Left cardiac atrium (tissue), 4 donors: ENCODE measurements at regions not wholly inside any gene's neighbourhood (a gene's known extent, or its start where the extent isn't known, plus 50 kb on each side); places are given as distances from the start of the nearest gene placed in this dataset.
A peak's percentile ranks its signal among the peaks of the same experiment; 100 is the strongest.
"Not testable (repeated sequence)": the region's sequence is repeated elsewhere in the genome, so short reads cannot be mapped to it uniquely, and the experiment has no call there.

ENCODE experiments used
- ATAC-seq, 2 donors: fragments of 200-7000 bp; cut with Tn5 transposase; one replicate each; pipeline ENCODE4 v1.9.1; 2020; ENCODE audit warnings: mild to moderate bottlenecking in 2 of 2, moderate library complexity in 2 of 2
- DNase-seq: peaks from one replicate; pipeline ENCODE4 v3.0.0-alpha.2; 2020
- intact Hi-C, 2 donors: fragments of 100-400 bp; cut with DNase I; formaldehyde crosslinking; loops; one replicate each; pipeline versions ENCODE4 v1.14.1 to v1.15.1; 2022 to 2023
- donor health status: DM: no; HTN: yes; CAD: no.
- donor health status: DM: no; HTN: yes; CAD: no; lungs with severe emphysema.
- donor health status: DM: yes; HTN: yes; CAD: no.
- donor health status: Dilated cardiomyopathy.

DNA sequence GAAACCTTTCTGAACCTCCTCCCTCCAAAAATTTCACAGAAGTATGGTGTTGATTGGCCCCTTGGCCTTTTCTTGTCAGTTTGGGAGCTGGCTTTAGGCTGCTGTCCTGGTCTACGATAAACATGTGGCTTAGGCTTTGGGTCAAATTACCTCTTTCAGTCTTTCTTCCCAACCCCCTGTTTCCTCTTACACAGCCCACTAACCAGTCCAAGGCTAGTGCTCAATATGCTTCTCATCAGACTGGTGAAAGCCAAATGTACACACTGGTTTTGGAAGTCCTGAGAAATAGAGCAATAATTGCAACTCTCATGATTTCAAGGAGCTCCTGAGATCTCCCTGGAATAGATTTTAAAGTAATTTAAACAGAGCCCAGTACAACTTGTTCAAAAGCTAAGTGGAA is 933.7 kb upstream of the GJE1 start:
- ATAC-seq, result no peak
- DNase-seq, result no peak
- intact Hi-C loops, result no loop called here

DNA sequence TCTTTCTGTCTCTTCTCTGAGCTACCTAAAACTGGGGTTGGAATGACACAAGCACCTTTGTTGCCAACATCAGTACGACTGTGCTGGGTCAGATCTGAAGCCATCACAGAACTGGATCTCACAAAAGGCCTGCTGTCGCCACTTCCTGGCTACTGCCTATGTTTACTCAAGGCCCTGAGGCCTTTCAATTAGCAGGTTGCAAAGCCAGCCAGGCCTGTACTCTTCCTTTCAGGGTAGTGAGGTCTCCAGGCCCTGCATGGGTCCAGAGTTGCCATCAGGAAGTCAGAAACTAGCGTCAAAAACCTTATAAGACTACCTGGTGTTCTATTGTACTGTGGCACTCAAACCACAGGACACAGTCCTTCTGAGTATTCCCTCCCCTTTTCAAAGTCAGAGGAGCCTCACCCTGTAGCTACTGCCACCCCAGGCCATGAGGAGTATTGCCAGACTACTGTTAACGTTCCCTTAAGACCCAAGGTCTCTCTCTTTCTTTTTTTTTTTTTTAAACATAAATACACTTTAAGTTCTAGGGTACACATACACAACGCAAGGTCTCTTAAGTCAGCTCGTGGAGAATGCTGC is 937.4 kb upstream of the GJE1 start:
- DNase-seq, result no peak
- ATAC-seq, result no peak
- intact Hi-C loops, result no loop called here

DNA sequence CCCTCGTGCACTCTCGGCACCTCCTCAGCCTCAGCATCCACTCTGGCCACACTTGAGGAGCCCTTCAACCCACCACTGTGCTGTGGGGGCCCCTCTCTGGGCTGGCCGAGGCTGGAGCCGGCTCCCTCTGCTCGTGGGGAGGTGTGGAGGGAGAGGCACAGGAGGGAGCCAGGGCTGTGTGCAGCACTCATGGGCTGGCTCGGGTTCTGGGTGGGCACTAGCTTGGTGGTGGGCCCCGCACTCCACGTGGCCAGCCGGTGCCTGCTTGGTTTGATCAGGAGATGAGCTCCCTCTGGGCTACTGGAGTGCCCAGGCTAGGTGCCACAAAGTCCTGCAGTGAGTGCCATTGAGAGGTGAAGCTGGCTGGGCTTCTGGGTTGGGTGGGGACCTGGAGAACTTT is 949.4 kb upstream of the GJE1 start:
- ATAC-seq, result no peak
- no peak for DNase-seq
- intact Hi-C loops, result no loop called here

DNA sequence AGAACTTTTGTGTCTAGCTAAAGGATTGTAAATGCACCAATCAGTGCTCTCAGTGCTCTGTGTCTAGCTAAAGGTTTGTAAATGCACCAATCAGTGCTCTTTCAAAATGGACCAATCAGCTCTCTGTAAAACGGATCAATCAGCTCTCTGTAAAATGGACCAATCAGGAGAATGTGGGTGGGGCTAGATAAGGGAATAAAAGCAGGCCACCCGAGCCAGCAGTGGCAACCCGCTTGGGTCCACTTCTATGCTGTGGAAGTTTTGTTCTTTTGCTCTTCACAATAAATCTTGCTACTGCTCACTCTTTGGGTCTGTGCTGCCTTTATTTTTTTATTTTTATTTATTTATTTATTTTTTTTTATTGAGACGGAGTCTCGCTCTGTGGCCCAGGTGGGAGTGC is 957.3 kb upstream of the GJE1 start:
- intact Hi-C loops, DNase-seq, ATAC-seq: not testable (repeated sequence)

DNA sequence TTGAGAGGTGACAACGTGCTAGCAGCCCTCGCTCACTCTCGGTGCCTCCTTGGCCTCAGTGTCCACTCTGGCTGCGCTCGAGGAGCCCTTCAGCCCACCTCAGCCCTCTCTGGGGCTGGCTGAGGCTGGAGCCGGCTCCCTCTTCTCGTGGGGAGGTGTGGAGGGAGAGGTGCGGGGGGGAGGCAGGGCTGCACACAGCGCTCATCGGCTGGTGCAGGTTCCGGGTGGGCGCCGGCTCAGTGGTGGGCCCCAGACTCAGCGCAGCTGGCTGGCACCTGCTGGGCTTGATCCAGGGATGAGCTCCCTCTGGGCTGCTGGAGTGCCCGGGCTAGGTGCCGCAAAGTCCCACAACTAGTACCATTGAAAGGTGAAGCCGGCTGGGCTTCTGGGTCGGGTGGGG is 957.8 kb upstream of the GJE1 start:
- ATAC-seq, result no peak
- DNase-seq, result no peak
- intact Hi-C loops, result no loop called here

DNA sequence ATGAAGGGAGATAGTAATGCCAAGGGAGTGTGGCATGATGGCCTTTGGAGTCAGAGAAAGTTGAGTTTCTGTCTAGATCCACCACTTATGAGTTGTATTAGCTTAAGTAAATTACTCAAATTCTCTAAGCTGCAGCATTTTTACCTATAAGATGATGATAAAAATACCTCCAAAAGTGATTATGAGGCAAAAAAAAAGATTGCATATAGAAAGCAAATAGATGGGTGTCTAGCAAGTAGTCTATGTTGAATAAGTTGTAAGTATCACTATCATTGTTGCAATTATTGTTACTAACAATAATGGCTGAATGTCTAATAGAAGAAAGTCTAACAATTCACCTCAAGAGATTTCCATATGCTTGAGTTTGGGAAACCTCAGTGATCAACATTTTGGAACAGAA is 959.2 kb upstream of the GJE1 start:
- ATAC-seq (no peak), DNase-seq (no peak)
- intact Hi-C loops, result no loop called here

DNA sequence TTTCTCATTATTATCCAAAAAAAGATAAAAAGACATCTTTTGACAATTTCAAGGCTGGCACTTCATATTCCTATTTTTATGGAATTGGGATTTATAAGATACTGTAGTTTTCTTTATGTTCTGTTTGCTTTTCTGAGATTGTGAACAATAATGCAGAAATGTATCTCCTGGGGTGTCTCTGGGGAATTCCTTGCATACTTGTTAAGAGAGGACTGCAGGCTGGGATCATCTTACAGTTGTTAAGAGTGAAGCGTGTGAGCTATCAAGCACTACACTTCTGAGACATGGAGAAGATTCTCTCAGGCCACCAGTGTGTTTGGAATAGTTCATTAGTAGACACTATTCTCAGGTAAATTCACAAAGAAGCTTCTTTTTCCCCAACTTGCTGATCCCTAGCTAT is 963.3 kb upstream of the GJE1 start:
- ATAC-seq (no peak), DNase-seq (no peak)
- intact Hi-C loops, result no loop called here

DNA sequence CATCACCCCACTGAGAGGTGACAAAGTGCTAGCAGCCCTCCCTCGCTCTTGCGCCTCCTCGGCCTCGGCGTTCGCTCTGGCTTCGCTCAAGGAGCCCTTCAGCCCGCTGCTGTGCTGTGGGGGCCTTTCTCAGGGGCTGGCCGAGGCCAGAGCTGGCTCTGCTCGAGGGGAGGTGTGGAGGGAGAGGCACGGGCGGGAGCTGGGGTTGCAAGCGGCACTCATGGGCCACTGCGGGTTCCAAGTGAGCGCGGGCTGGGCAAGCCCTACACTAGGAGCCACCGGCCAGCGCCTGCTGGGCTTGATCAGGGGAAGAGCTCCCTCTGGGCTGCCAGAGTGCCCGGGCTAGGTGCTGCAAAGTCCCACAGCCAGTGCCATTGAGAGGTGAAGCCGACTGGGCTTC is 964.8 kb upstream of the GJE1 start:
- ATAC-seq (no peak), DNase-seq (no peak)
- intact Hi-C loops, result no loop called here

DNA sequence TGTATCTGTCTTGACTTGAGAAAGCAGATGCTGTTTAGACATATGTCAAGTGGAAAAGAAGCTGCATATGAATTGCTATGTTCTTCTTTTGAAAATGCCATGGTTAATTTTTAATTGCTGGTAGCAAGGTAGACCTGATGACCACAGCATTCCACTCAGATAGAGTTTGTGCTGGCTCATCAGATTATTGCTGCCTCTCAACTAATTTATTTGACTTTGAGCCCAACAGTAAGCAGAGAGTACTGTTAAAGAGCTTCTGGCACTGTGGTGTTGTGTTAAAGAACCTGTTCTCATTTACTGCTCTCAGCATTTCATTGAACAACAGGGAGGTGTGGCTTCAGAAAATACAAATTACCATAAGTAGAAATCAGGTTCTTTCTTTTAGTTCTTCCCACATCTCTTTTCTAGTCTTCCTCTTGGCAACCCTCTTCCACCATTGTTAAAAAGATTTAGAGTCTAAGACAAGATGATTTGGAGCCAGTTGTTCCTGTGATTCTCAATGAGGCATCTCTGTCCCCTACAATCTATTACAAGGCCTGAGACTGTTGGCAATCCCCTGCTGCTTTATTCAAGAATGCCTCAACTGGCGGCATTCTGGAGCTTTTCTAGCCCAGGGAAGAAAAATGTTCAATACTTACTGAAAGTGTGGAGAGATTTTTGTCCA is 967.6 kb upstream of the GJE1 start:
- no peak for DNase-seq
- intact Hi-C loops, result no loop called here
- peak; percentile 44 to 45 for ATAC-seq

DNA sequence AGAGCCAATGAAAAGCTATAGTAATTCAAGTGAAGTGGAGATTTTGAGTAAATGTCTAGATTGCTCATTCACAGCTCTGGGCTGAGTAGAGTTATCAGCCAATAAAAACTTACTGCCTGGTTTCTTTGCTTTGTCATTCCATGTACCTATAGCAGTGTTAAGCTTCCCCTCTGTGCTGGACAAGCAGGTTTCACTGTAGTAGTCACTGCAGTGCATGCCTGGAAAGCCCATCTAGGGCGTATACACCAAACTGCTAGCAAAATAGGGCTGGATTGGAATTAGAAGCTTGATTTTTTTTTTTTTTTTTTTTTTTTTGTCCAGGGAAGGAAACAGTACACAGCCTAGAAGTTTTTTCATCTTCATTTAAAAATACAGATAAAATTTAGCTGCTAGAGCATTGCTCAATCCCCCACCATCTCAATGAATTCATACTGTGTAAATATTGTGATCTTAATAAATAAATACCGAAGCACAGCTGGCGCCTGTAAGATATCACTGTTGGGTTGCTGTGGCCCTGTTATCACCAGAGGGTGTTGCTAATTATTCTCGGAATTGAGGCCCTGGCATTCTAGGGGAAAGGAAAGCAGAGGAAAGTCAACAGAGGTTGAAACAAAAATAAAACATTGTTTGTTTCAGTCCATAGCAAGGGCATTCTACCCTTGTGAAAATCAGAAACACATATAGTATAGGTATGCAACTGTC is 968.5 kb upstream of the GJE1 start:
- intact Hi-C loops, result no loop called here
- DNase-seq (peak; percentile 30), ATAC-seq (peak; percentile 86 to 93)

DNA sequence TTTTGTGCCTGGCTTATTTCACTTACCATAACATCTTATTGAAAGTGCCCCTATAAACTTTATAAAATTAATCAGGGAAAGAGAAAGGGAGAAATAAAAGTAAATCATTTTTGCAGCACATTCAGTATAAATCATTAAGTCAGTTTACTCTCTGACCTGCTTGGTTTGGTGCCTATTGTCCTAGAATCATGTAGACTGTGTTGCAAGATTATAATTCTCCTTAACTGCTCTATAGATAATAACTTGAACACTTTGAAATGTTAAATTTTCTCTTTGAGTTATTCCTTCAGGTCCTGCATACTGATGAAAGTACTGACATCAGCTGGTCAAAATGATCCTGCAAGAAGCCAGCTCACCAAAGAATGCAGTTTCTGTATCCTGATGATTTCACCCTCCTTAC is 969.6 kb upstream of the GJE1 start:
- DNase-seq (no peak), ATAC-seq (no peak)
- intact Hi-C loops, result no loop called here

DNA sequence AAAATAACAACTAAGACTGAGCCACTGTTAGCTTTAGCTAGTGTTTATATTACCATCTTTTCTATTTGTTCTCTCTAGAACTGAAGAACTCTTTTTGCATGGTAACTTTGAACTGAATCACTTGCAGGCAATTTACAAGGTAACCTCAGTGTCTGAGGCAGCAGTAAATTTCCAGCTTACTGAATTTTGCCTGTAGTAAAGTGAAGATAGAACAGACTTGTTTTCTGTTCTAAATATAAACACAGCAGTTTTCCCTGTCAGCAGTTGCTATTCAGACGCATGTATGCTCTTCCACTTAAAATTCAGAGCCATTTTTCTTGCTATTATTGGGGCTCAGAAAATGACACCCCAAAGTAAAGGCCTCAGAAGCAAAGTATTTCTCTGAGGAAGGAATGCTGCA is 974.0 kb upstream of the GJE1 start:
- ATAC-seq (peak in 1 of 2 donors; percentile 41), DNase-seq (no peak)
- intact Hi-C loops, result no loop called here

DNA sequence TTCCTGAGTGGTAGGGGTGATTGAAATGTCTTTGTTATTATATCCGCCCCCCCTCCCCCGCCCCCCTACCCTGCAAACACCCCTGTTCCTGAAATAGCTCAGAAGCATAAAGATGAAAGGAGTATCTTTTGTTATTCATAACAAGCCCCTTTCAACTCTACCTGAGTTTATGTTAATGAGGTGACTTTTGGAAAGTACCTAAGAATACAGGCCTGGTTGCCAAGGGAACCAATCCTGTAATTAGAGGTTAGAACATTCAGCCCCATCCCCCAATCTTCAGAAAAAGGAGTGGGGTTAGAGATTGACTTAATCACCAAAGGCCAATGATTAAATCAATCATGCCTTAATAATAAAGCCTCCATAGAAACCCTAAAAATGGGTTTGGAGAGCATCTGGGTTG is 979.2 kb upstream of the GJE1 start:
- ATAC-seq (no peak), DNase-seq (no peak)
- intact Hi-C loops, result no loop called here

DNA sequence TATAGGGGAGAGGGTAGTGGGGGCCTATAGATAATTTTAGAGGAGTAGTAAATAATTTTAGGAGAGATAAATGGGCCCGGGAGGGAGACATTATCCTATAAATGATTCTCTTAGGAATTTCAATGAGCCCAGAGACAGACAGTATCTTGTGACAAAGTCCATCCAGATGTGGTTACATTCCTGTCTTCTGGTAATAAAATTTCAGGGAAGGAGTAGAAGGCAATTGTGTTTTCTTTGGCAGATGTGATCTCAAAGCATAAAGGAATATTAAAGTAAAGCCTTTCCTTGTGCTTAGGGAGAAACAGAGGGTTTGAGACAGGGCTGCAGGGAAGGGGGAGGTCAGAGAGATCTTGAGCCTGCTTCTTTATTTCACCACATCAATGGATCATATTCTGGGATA is 979.8 kb upstream of the GJE1 start:
- intact Hi-C loops, result no loop called here
- ATAC-seq, result no peak
- no peak for DNase-seq

DNA sequence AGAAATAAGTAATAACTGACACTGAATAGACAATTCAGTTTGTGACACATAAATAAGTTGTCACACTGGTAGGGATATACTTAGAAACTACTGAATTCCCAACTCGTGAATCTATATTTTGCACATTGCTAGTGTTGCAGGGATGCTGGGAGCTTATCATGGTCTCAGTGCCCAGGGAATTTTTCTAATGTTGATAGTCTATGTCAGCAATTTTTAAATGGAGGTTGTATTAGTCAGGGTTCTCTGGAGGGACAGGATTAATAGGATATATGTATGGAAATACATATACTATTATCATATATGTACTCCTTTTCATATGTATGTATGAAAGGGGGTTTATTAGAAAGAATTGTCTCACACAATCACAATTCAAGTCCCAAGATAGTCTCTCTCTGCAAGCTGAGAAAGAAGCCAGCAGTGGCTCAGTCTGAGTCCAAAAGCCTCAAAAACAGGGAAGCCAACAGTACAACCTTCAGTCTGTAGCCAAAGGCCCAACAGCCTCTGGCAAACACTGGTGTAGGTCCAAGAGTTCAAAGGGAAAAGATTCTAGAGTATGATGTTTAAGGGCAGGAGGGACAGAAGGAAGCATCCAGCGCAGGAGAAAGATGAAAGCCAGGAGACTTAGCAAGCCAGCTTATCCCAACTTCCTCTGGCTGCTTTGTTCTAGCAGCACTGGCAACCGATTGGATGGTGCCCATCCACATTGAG is 980.9 kb upstream of the GJE1 start:
- ATAC-seq, result no peak
- no peak for DNase-seq
- intact Hi-C loops, result no loop called here

DNA sequence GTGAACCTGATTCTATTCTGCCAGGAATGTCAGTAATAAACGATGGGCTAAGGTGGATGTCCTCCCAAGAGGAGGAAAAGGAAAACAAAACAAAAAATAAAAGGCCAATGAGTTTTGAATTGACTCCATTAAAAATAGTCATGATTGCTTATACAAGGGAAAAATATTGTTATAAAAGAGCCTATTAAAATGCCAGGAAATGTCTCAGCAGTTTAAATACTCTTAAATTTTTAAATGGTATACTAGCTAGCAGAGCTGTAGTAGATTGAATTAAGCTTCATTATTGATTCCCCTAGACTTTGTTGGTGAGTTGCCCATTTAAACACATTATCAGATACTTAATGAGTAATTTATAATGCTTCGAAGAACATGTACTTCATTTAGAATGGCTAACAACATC is 990.9 kb upstream of the GJE1 start:
- no peak for ATAC-seq
- DNase-seq, result no peak
- intact Hi-C loops, result no loop called here

DNA sequence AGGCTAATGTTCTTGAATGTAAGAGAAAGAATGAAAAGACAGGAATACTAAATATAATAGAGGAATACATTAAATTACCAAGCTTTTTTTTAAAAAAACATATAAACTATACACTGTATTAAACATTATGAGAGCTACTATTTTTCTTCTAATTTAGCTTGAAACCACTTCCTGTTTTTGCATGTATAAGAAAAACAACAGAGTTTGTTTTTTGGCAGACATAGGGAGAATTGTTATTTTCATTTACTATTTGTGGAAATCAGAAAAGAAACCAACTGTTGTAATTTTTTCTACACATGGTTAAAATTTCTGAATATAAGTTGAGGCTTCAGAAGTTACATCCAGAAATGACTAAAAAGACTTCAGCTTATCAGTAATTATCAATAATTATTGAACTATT is 991.8 kb upstream of the GJE1 start:
- no peak for DNase-seq
- intact Hi-C loops, result no loop called here
- ATAC-seq, result no peak

DNA sequence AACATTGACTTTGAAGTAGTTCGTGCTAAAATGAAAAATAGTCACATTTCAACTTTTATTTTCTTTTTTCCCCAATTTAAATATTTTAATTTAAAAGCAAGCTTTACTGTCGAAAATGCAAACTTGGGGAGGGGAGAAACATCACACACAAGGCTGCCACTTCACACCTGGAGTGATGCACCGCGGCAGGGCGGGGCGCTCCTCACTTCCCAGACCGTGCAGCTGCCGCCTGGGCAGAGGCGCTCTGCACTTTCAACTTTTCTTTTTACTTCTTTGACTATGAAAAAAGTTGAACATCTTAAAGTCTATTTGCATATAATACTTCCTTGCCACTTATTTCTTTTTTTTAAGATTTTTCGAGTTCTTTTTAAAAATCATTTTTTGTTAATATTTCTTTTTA is 993.3 kb upstream of the GJE1 start:
- intact Hi-C loops, result no loop called here
- no peak for DNase-seq
- ATAC-seq, result no peak

DNA sequence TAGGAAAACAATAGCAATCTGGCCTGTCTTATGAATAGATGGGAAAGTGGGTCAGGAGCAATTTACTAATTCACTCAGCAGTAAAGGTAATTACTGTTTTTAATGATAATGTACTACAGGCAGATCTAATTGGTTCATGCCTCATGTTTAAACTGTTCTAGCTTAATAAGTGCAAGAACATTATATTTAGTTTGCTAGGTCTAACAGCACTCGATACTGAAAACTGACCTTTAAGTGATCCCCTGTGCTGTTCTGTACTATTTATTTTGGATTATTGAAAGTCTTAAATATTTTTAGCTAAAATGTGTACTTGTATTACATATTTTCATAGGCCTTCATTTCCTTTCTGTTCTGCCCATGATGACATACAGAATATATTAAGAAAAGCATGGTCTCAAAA is 998.0 kb upstream of the GJE1 start:
- intact Hi-C loops, result no loop called here
- ATAC-seq (no peak), DNase-seq (no peak)

DNA sequence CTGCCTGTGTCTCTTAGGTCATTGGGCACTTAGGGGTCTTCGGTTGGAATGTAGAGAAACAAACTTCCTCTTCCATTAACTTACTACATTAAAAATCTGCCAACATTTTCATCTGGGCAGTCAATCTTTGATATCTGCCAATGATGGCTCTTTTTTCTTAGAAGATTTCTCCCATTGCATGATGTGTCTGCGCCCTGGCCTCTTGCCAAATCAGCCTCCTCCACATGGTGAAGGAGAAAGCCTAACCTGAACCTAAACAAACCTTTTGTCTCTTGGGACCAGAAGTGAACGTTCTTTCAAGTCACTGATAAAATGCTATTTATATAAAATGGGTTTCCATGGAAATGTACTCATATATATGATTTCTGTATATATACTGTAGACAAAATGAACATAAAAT is 998.9 kb upstream of the GJE1 start:
- ATAC-seq (no peak), DNase-seq (no peak)
- intact Hi-C loops, result no loop called here

DNA sequence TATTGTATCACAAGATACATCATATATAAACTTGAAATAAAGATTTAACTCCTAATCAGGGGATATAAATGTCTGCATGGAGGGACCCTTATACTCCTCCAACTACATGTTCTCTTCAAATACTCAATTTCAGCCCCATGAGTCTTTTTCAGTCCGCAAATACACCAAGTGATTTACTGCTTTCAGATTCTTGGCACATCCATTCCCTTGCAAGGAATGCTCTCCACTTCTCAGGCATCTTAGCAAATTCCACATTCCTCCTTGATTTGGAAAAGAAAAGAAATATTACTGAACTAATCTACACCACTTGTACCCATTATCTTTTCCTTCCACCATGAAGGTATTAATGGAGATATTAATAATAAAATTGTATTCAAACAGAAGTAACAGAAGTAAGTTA is 999.4 kb upstream of the GJE1 start:
- no peak for ATAC-seq
- no peak for DNase-seq
- intact Hi-C loops, result no loop called here
